HUDEP-2 (cell line): ENCODE measurements at regions not wholly inside any gene's neighbourhood (a gene's known extent, or its start where the extent isn't known, plus 50 kb on each side); places are given as distances from the start of the nearest gene placed in this dataset.

Source experiments
- DNase-seq, 76 experiments: peaks; one replicate each; lab custom pipeline; 2025; ENCODE audit not compliant: unreplicated experiment in 76 of 76; lab: John Stamatoyannopoulos, UW

GRCh38 chr17:77723071-77723908 lies 235.2 kb upstream of the TNRC6C start:
- DNase-seq: no peak

- no peak for DNase-seq
Observed at GRCh38 chr17:77723909-77724875, 234.3 kb upstream of the TNRC6C start.

- no peak for DNase-seq
Observed at GRCh38 chr17:77724876-77725615, 233.5 kb upstream of the TNRC6C start.

GRCh38 chr17:77725846-77726245 lies 232.7 kb upstream of the TNRC6C start:
- no peak for DNase-seq

GRCh38 chr17:77726549-77727006 lies 231.9 kb upstream of the TNRC6C start:
- no peak for DNase-seq

- no peak for DNase-seq
Observed at GRCh38 chr17:77727037-77727615, 231.4 kb upstream of the TNRC6C start.

- DNase-seq: no peak
Observed at GRCh38 chr17:77728474-77728795, 230.1 kb upstream of the TNRC6C start.

- no peak for DNase-seq
Observed at GRCh38 chr17:77728871-77729270, 229.6 kb upstream of the TNRC6C start.

GRCh38 chr17:77729587-77729986 lies 228.9 kb upstream of the TNRC6C start:
- no peak for DNase-seq

- no peak for DNase-seq
Observed at GRCh38 chr17:77730376-77730775, 228.1 kb upstream of the TNRC6C start.

- no peak for DNase-seq
Observed at GRCh38 chr17:77733576-77734296, 224.8 kb upstream of the TNRC6C start.

GRCh38 chr17:77734371-77735080 lies 224.0 kb upstream of the TNRC6C start:
- no peak for DNase-seq

GRCh38 chr17:77735081-77735565 lies 223.4 kb upstream of the TNRC6C start:
- DNase-seq: peak in 3 of 76 experiments; percentile 3 to 25 (median 4)

- DNase-seq: no peak
Observed at GRCh38 chr17:77735566-77736198, 222.8 kb upstream of the TNRC6C start.

- no peak for DNase-seq
Observed at GRCh38 chr17:77736199-77736585, 222.3 kb upstream of the TNRC6C start.

- DNase-seq: no peak
Observed at GRCh38 chr17:77736721-77737120, 221.8 kb upstream of the TNRC6C start.

GRCh38 chr17:77737442-77738265 lies 220.8 kb upstream of the TNRC6C start:
- no peak for DNase-seq
